AG10803 (cell line): ENCODE measurements at regions not wholly inside any gene's neighbourhood (a gene's known extent, or its start where the extent isn't known, plus 50 kb on each side); places are given as distances from the start of the nearest gene placed in this dataset.

ENCODE experiments used
- DNase-seq: peaks from one replicate; pipeline ENCODE4 v3.0.0; 2010; ENCODE audit warnings: low read depth
- H3K4me3 ChIP-seq: 2 replicates; pipeline ENCODE4 v1.5.1; 2011; ENCODE audit warnings: mild to moderate bottlenecking, low read length, control low read depth
- CTCF ChIP-seq: conservative IDR thresholded peaks from 2 replicates; pipeline ENCODE4 v1.5.1; 2011; ENCODE audit warnings: mild to moderate bottlenecking, low read length, control low read depth, inconsistent platforms

- no peak for TF ChIP-seq CTCF
Observed at GRCh38 chr12:34390846-34391700, 368.8 kb downstream of the ALG10 start.

GRCh38 chr12:34391771-34392581 is 369.7 kb downstream of the ALG10 start:
- H3K4me3 ChIP-seq: no peak overlapping the region
- TF ChIP-seq CTCF: no peak
- DNase-seq: no peak

More at GRCh38 chr12:34390846-34391700, 368.8 kb downstream of the ALG10 start:
- no peak for DNase-seq
- H3K4me3 ChIP-seq: no peak overlapping the region

- H3K4me3 ChIP-seq: no peak overlapping the region
- DNase-seq: no peak
- no peak for TF ChIP-seq CTCF
Observed at GRCh38 chr12:34392741-34393085, 370.4 kb downstream of the ALG10 start.

GRCh38 chr12:34393086-34393820 is 371.0 kb downstream of the ALG10 start:
- no peak for DNase-seq
- TF ChIP-seq CTCF: no peak
- H3K4me3 ChIP-seq: no peak overlapping the region

GRCh38 chr12:34393821-34394150 is 371.5 kb downstream of the ALG10 start:
- H3K4me3 ChIP-seq: no peak overlapping the region
- no peak for DNase-seq
- TF ChIP-seq CTCF: no peak

- no peak overlapping the region for H3K4me3 ChIP-seq
- no peak for DNase-seq
- no peak for TF ChIP-seq CTCF
Observed at GRCh38 chr12:34394211-34395055, 372.1 kb downstream of the ALG10 start.
